Spleen (tissue), 7 donors: ENCODE measurements at regions not wholly inside any gene's neighbourhood (a gene's known extent, or its start where the extent isn't known, plus 50 kb on each side); places are given as distances from the start of the nearest gene placed in this dataset.

Experiments used
- POLR2A ChIP-seq, 3 donors: fragments of 450-650 bp; IDR thresholded peaks; one replicate each; pipeline ENCODE4 v1.5.1; 2017; ENCODE audit warnings: antibody characterized with exemption in 3 of 3, mild to moderate bottlenecking in 1 of 3
- POLR2AphosphoS5 ChIP-seq, 3 donors: sonication (generic); formaldehyde crosslinking; IDR thresholded peaks; one replicate each; pipeline ENCODE4 v1.5.1; 2017; ENCODE audit warnings: antibody characterized with exemption in 3 of 3
- TF ChIP-seq, protein P1 (sequence below), 11 experiments: fragments of 200-600 bp in 7 of 11; fragments of 450-650 bp in 4 of 11; sonication (generic) in 4 of 11; IDR thresholded peaks in 8 of 11; conservative IDR thresholded peaks in 3 of 11; 1 replicate in 7 of 11; 2 replicates in 4 of 11; pipeline versions ENCODE4 v1.4.0 to v1.8.0; 2016 to 2021; ENCODE audit warnings: antibody characterized with exemption in 11 of 11, inconsistent platforms in 4 of 11, mild to moderate bottlenecking in 1 of 11
- donor health status: DM: no; HTN: no; CAD: no; lungs with moderate emphysema.
- donor health status: DM: no; HTN: no; CAD: no.
- donor health status: DM: no; HTN: no; CAD: no.

DNA sequence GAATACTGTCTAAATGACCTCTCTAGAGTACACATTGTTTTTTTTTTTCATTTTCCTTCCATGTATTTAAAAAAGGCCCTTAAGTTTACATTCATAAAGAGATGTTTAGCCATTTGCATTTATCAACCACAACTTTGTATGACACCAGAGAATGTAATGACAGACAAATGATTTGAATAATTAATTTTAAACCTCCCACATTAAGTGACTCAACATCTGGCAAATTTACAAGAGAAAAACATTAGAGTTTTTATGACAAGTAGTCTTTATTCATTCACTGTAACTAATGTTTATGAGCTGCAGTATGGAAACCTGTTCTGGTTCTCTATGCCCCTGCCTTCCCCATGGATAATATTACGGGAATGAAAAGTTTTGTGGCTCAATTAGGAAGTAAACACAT, 1093.8 kb upstream of the CDH9 start:
- TF ChIP-seq POLR2A (IDR thresholded peaks at IDR 0.05) (no peak), POLR2AphosphoS5 (IDR thresholded peaks at IDR 0.05) (no peak)
- TF ChIP-seq, protein P1, sequence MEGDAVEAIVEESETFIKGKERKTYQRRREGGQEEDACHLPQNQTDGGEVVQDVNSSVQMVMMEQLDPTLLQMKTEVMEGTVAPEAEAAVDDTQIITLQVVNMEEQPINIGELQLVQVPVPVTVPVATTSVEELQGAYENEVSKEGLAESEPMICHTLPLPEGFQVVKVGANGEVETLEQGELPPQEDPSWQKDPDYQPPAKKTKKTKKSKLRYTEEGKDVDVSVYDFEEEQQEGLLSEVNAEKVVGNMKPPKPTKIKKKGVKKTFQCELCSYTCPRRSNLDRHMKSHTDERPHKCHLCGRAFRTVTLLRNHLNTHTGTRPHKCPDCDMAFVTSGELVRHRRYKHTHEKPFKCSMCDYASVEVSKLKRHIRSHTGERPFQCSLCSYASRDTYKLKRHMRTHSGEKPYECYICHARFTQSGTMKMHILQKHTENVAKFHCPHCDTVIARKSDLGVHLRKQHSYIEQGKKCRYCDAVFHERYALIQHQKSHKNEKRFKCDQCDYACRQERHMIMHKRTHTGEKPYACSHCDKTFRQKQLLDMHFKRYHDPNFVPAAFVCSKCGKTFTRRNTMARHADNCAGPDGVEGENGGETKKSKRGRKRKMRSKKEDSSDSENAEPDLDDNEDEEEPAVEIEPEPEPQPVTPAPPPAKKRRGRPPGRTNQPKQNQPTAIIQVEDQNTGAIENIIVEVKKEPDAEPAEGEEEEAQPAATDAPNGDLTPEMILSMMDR (IDR thresholded peaks at IDR 0.05 in 8 of 11, conservative IDR thresholded peaks at IDR 0.05 in 3 of 11): no peak
